Ovary (tissue), 3 donors: ENCODE measurements at regions not wholly inside any gene's neighbourhood (a gene's known extent, or its start where the extent isn't known, plus 50 kb on each side); places are given as distances from the start of the nearest gene placed in this dataset.

Source experiments
- CTCF ChIP-seq, 3 donors: fragments of 450-650 bp in 2 of 3; fragments of 200-600 bp in 1 of 3; IDR thresholded peaks; one replicate each; pipeline versions ENCODE4 v1.5.1 to v1.8.0; 2016 to 2022; ENCODE audit warnings: antibody characterized with exemption in 3 of 3, mild to moderate bottlenecking in 1 of 3
- EP300 ChIP-seq: sonication (generic); formaldehyde crosslinking; IDR thresholded peaks from one replicate; pipeline ENCODE4 v1.6.1; 2017; ENCODE audit warnings: antibody characterized with exemption
- POLR2A ChIP-seq: fragments of 450-650 bp; IDR thresholded peaks from one replicate; pipeline ENCODE4 v1.6.1; 2017; ENCODE audit warnings: antibody characterized with exemption, mild to moderate bottlenecking, moderate library complexity
- donor health status: DM: no; HTN: no; CAD: no.

GRCh38 chr20:11437611-11438380 is 479.9 kb upstream of the BTBD3 start:
- TF ChIP-seq POLR2A (no peak), CTCF (IDR thresholded peaks at IDR 0.05) (no peak), EP300 (no peak)
